Body of pancreas (tissue), 4 donors: ENCODE measurements at regions not wholly inside any gene's neighbourhood (a gene's known extent, or its start where the extent isn't known, plus 50 kb on each side); places are given as distances from the start of the nearest gene placed in this dataset.

Source experiments
- ATAC-seq: fragments of 150-250 bp; one replicate; pipeline ENCODE4 v1.9.1; 2016
- DNase-seq, 4 donors: peaks; one replicate each; pipeline ENCODE4 v3.0.0-alpha.2; 2019
- H3K27ac ChIP-seq, 4 donors: fragments of 200-600 bp; sonication (generic); 1 replicate in 3 of 4; 2 replicates in 1 of 4; pipeline versions ENCODE4 v1.5.1 to v1.6.1; 2016 to 2019; ENCODE audit warnings: mild to moderate bottlenecking in 1 of 4, mixed read lengths in 1 of 4, moderate library complexity in 1 of 4
- H3K27me3 ChIP-seq, 2 donors: fragments of 200-600 bp; sonication (generic); one replicate each; pipeline ENCODE4 v1.6.0; 2016; ENCODE audit warnings: mild to moderate bottlenecking in 1 of 2
- H3K36me3 ChIP-seq, 2 donors: fragments of 200-600 bp; sonication (generic); replicated peaks in 1 of 2; 2 replicates each; pipeline ENCODE4 v1.5.1; 2016; ENCODE audit warnings: low read depth in 2 of 2; ENCODE audit not compliant: insufficient read depth in 1 of 2
- H3K4me1 ChIP-seq: fragments of 200-600 bp; sonication (generic); one replicate; pipeline ENCODE4 v1.6.0; 2016
- H3K4me3 ChIP-seq, 2 donors: fragments of 200-600 bp; sonication (generic); 1 replicate in 1 of 2; 2 replicates in 1 of 2; pipeline ENCODE4 v1.5.1; 2016 to 2019
- H3K9me3 ChIP-seq, 3 donors: fragments of 200-600 bp; sonication (generic); 1 replicate in 2 of 3; 2 replicates in 1 of 3; pipeline ENCODE4 v1.5.1; 2016
- CTCF ChIP-seq, 7 experiments: fragments of 450-650 bp in 4 of 7; fragments of 200-600 bp in 3 of 7; sonication (generic) in 3 of 7; IDR thresholded peaks; one replicate each; pipeline ENCODE4 v1.5.1; 2016 to 2019; ENCODE audit warnings: antibody characterized with exemption in 7 of 7
- POLR2A ChIP-seq, 3 donors: fragments of 450-650 bp; IDR thresholded peaks; one replicate each; pipeline ENCODE4 v1.6.1; 2016; ENCODE audit warnings: antibody characterized with exemption in 3 of 3, mild to moderate bottlenecking in 2 of 3
- WGBS, 2 donors: methylation state at CpG; one replicate each; pipeline ENCODE4 v1.1.5; 2017; 5-methylcytosine and 5-hydroxymethylcytosine counted together
- intact Hi-C: fragments of 100-400 bp; cut with DNase I; formaldehyde crosslinking; loops from one replicate; pipeline ENCODE4 v1.15.1; 2023

- DNase-seq (no peak), ATAC-seq (no peak)
- TF ChIP-seq POLR2A (IDR thresholded peaks at IDR 0.05) (no peak), CTCF (IDR thresholded peaks at IDR 0.05) (no peak)
- no peaks in the 10 kb centered on the region for H3K27me3 ChIP-seq
- H3K36me3 ChIP-seq: no peaks in the 10 kb centered on the region
- no peaks in the 10 kb centered on the region for H3K4me1 ChIP-seq
- H3K9me3 ChIP-seq: no peaks in the 10 kb centered on the region
- no peak overlapping the region for H3K4me3 ChIP-seq
- no peak overlapping the region for H3K27ac ChIP-seq
- intact Hi-C loops: no loop called here
- 59 to 62% methylated on average over 5 of the region's 5 CpGs for WGBS, 2 donors
These were observed 72.4 kb upstream of the ZCCHC13 start for GRCh38 chrX:74231625-74232024.

- TF ChIP-seq POLR2A (IDR thresholded peaks at IDR 0.05): no peak
- no peak for TF ChIP-seq CTCF (IDR thresholded peaks at IDR 0.05)
- Histone ChIP-seq H3K4me3 (no peak overlapping the region), H3K4me1 (no peaks in the 10 kb centered on the region), H3K9me3 (no peaks in the 10 kb centered on the region), H3K36me3 (no peaks in the 10 kb centered on the region), H3K27ac (no peak overlapping the region), H3K27me3 (no peaks in the 10 kb centered on the region)
- intact Hi-C loops: no loop called here
- ATAC-seq: no peak
- no peak for DNase-seq
These were observed 73.9 kb upstream of the ZCCHC13 start for GRCh38 chrX:74230094-74230493.

DNA sequence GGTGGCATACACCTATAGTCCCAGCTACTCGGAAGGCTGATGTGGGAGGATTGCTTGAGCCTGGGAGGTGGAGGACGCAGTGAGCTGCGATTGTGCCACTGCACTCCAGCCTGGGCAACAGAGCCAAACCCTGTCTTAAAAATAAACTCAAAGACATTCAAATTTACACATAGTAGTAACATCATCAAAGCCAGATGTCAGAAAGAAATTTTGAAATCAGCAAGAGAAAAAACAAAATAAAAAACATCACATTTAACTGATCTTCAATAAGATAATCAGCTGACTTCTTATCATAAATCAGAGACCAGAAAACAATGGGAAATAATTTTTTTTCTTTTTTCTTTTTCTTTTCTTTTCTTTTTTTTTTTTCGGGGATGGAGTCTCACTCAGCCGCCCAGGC, 78.9 kb upstream of the ZCCHC13 start:
- WGBS, 2 donors: 95 to 98% methylated on average over 4 to 5 of the region's 5 CpGs
- intact Hi-C loops: no loop called here
- H3K27me3 ChIP-seq: no peaks in the 10 kb centered on the region
- DNase-seq: no peak
- H3K4me1 ChIP-seq: no peaks in the 10 kb centered on the region
- H3K9me3 ChIP-seq: no peaks in the 10 kb centered on the region
- TF ChIP-seq CTCF (IDR thresholded peaks at IDR 0.05) (no peak), POLR2A (IDR thresholded peaks at IDR 0.05) (no peak)
- H3K27ac ChIP-seq: no peak overlapping the region
- no peak overlapping the region for H3K4me3 ChIP-seq
- ATAC-seq: no peak
- no peaks in the 10 kb centered on the region for H3K36me3 ChIP-seq

DNA sequence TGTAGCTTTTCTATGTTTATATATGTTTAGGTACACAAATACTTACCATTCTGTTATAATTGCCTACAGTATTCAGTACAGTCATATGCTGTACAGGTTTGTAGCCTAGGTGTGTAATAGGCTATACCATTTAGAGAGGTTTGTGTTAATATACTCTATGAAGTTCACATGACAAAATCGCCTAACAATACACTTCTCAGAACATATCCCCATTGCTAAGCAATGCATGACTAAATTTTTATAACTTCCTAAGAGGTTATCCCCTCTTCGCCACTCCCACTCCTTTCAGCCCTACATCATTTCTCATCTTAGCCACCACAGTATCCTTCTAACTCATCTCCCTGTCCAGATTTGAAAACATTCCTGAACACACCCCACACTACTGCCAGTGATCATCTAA, 83.7 kb upstream of the ZCCHC13 start:
- DNase-seq (no peak), ATAC-seq (no peak)
- no peak overlapping the region for H3K27ac ChIP-seq
- H3K27me3 ChIP-seq: no peaks in the 10 kb centered on the region
- 94 to 95% methylated on average over 2 of the region's 2 CpGs for WGBS, 2 donors
- TF ChIP-seq POLR2A (IDR thresholded peaks at IDR 0.05) (no peak), CTCF (IDR thresholded peaks at IDR 0.05) (no peak)
- intact Hi-C loops: no loop called here
- H3K4me3 ChIP-seq: no peak overlapping the region
- no peaks in the 10 kb centered on the region for H3K9me3 ChIP-seq
- H3K36me3 ChIP-seq: no peaks in the 10 kb centered on the region
- no peaks in the 10 kb centered on the region for H3K4me1 ChIP-seq

DNA sequence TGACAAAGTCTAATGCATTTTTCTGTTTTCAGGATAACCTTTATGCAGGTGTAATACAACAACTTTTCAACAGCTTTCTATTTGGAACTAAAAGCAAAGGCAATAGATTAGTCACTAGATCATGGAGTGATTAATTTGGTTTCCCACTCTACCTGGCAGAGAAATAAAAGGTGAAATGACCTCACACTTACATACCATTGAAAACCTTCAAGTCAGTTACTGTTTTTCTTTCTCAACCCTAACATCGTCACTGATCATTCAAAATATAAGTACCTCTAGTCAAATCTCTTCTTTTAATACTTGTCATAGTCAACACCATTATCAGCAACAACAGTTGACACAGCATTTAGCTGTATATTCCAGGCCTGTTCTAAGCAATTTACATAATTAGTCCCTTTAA, 85.1 kb upstream of the ZCCHC13 start:
- TF ChIP-seq POLR2A (IDR thresholded peaks at IDR 0.05) (no peak), CTCF (IDR thresholded peaks at IDR 0.05) (no peak)
- Histone ChIP-seq H3K27ac (no peak overlapping the region), H3K4me1 (no peaks in the 10 kb centered on the region), H3K9me3 (no peaks in the 10 kb centered on the region), H3K4me3 (no peak overlapping the region), H3K27me3 (no peaks in the 10 kb centered on the region), H3K36me3 (no peaks in the 10 kb centered on the region)
- 59 to 67% methylated on average over 1 of the region's 1 CpG for WGBS, 2 donors
- DNase-seq: no peak
- ATAC-seq: no peak
- intact Hi-C loops: no loop called here
